ENCODE measurements at regions not wholly inside any gene's neighbourhood (a gene's known extent, or its start where the extent isn't known, plus 50 kb on each side); places are given as distances from the start of the nearest gene placed in this dataset.

GRCh38 chr7:88700725-88701124 lies 58.8 kb upstream of the ZNF804B start:
- ATAC-seq (ENCODE audit: low read depth in 2 of 2) (no peak), DNase-seq (no peak)
- Mint-ChIP-seq H3K9me3 (peaks cover 0 to 2% (median 0%) of the 10 kb centered on the region in 7 donors), H3K4me1 (no peaks in the 10 kb centered on the region), H3K4me3 (no peak overlapping the region), H3K27ac (no peak overlapping the region), H3K36me3 (no peaks in the 10 kb centered on the region), H3K27me3 (no peaks in the 10 kb centered on the region)

DNA sequence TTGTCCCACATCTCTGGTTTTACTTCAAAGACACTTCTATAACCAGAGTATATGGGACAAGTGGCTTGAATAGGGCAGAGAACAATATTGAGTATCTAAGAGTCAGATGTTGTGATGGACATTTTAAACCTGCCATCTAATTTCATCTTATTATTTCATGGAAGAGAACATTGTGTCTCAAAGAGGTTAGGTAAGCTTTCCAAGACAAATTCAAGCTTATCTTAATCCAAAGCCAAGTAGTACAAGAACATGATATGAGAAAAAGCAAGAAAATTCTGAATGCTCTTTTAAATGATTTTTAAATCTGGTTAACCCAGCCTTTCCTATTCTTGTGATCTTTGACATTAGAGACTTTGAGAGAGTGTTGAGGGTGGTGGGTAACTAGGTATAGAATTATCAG lies 65.3 kb upstream of the ZNF804B start:
- peaks cover 0 to 2% (median 0%) of the 10 kb centered on the region in 7 donors for H3K9me3 Mint-ChIP-seq

GRCh38 chr7:88693131-88693530 lies 66.4 kb upstream of the ZNF804B start:
- Mint-ChIP-seq H3K4me1 (no peaks in the 10 kb centered on the region), H3K27me3 (no peaks in the 10 kb centered on the region), H3K9me3 (peaks cover 0 to 2% (median 0%) of the 10 kb centered on the region in 7 donors), H3K27ac (no peak overlapping the region), H3K4me3 (no peak overlapping the region), H3K36me3 (no peaks in the 10 kb centered on the region)
- DNase-seq, result no peak
- ATAC-seq (ENCODE audit: low read depth in 2 of 2), result no peak

More for the DNA sequence above, 65.3 kb upstream of the ZNF804B start:
- H3K27me3 Mint-ChIP-seq, result no peaks in the 10 kb centered on the region
- DNase-seq (no peak), ATAC-seq (ENCODE audit: low read depth in 2 of 2) (no peak)
- no peaks in the 10 kb centered on the region for H3K36me3 Mint-ChIP-seq
- H3K4me1 Mint-ChIP-seq, result no peaks in the 10 kb centered on the region
- H3K4me3 Mint-ChIP-seq, result no peak overlapping the region
- no peak overlapping the region for H3K27ac Mint-ChIP-seq

DNA sequence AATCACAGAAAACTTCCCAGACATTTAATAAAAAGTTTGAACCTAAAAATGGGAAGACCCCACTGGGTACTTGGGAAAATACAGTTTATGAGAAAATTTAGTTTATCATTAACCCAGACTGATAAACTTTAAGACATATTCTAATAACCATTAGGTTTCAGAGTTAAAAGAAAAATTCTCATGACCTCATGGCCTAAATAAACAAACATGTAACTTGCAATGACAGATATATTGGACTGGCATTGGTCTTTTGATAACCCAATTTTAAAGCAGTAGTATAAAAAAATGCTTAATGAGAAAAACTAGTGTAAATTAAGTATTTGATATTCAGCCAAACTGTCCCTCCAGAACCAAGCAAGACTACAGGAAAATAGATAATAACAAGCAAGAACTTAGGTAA lies 67.0 kb upstream of the ZNF804B start:
- Mint-ChIP-seq H3K9me3 (peaks cover 0 to 2% (median 0%) of the 10 kb centered on the region in 7 donors), H3K27ac (no peak overlapping the region), H3K36me3 (no peaks in the 10 kb centered on the region), H3K4me1 (no peaks in the 10 kb centered on the region), H3K4me3 (no peak overlapping the region), H3K27me3 (no peaks in the 10 kb centered on the region)
- no peak for ATAC-seq (ENCODE audit: low read depth in 2 of 2)
- DNase-seq, result no peak

DNA sequence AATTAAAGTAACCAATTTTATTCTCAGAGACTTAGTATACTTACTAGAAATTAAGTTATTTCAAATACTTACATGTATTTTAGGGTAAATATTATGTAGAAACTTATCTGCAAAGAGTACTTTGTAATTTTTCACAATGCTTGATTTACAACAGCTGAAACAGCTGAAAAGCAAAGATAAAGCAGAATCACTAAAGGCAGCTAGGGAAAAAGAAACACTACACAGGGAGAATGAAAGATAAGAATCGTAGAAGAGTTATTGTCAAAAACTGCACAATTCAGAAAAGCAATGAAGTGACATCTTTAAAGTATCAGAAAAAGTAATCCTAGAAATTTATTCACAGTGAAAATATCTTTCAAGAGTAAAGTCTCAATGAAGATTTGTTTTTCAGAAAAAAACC lies 69.7 kb upstream of the ZNF804B start:
- H3K4me3 Mint-ChIP-seq, result no peak overlapping the region
- H3K4me1 Mint-ChIP-seq, result no peaks in the 10 kb centered on the region

DNA sequence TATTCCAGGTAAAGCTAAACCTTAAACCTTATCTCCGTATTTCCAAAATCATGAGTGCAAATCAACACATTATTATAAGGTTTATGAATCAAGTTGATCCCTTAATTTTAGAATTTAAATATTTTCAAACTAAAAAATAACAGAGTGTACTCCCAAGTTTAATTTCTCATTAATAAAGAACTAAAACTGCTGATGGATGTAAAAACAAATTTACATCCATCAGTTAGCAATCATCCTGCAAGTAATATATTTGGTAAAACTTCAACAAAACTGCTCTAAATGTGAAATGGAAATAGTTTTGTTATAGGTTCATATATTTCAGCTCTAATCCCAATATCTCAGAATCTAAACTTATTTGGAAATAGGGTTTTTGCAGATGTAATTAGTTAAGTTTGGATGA lies 71.3 kb upstream of the ZNF804B start:
- no peak for DNase-seq
- ATAC-seq (ENCODE audit: low read depth in 2 of 2), result no peak
- H3K4me1 Mint-ChIP-seq, result no peaks in the 10 kb centered on the region
- H3K27me3 Mint-ChIP-seq, result no peaks in the 10 kb centered on the region
- no peak overlapping the region for H3K4me3 Mint-ChIP-seq
- no peak overlapping the region for H3K27ac Mint-ChIP-seq
- peaks cover 0 to 7% (median 0%) of the 10 kb centered on the region in 7 donors for H3K9me3 Mint-ChIP-seq
- no peaks in the 10 kb centered on the region for H3K36me3 Mint-ChIP-seq

More for the DNA sequence above, 69.7 kb upstream of the ZNF804B start:
- H3K36me3 Mint-ChIP-seq, result no peaks in the 10 kb centered on the region
- peaks cover 0 to 7% (median 0%) of the 10 kb centered on the region in 7 donors for H3K9me3 Mint-ChIP-seq
- no peak for ATAC-seq (ENCODE audit: low read depth in 2 of 2)
- no peaks in the 10 kb centered on the region for H3K27me3 Mint-ChIP-seq
- no peak for DNase-seq
- H3K27ac Mint-ChIP-seq, result no peak overlapping the region

GRCh38 chr7:88686468-88687229 lies 72.9 kb upstream of the ZNF804B start:
- Mint-ChIP-seq H3K4me1 (no peaks in the 10 kb centered on the region), H3K36me3 (no peaks in the 10 kb centered on the region), H3K4me3 (no peak overlapping the region), H3K9me3 (peaks cover 0 to 7% (median 0%) of the 10 kb centered on the region in 7 donors), H3K27me3 (no peaks in the 10 kb centered on the region), H3K27ac (no peak overlapping the region)
- DNase-seq (no peak), ATAC-seq (ENCODE audit: low read depth in 2 of 2) (no peak)

DNA sequence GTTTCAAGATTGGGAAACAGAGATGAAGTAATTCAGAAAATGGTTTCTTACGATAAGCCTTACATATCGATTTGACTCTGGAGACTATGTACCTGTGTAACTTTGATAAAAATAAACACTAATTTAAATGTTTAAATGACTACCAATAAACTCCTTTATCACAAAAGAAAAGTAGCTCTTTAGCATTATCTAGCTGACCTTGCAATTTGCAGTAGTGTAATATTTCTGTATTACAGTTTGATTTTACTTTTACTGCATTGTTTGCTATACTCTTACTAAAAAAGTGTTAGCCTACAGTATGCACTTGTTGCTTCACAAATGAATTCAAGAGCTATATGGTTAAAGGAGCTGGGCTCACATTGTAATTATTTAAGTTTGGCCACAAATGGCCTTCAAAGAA lies 77.8 kb upstream of the ZNF804B start:
- no peak overlapping the region for H3K4me3 Mint-ChIP-seq
- H3K9me3 Mint-ChIP-seq, result peaks cover 0 to 8% (median 0%) of the 10 kb centered on the region in 7 donors
- no peak overlapping the region for H3K27ac Mint-ChIP-seq
- no peaks in the 10 kb centered on the region for H3K27me3 Mint-ChIP-seq
- DNase-seq (no peak), ATAC-seq (ENCODE audit: low read depth in 2 of 2) (no peak)
- no peaks in the 10 kb centered on the region for H3K4me1 Mint-ChIP-seq
- H3K36me3 Mint-ChIP-seq, result no peaks in the 10 kb centered on the region

DNA sequence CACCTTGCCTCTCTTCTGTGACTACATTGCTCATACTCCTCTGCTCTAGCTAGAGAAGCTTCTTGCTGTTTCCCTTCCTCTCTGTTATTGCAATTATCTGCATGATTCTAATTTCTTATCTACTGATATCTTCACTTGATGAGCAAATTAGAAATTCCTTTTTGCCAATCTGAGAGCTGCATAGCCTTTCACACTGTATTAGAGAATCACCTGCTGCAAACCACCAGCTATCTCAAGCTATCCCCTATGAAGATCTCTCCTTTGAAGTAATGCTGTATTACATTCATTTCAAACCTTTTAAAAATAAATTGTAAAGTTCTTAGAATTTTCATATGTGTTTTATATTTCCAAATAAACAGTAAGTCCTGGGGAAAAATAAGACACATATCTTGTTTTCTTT lies 89.0 kb upstream of the ZNF804B start:
- ATAC-seq (ENCODE audit: low read depth in 2 of 2), result no peak
- Mint-ChIP-seq H3K4me3 (no peak overlapping the region), H3K27me3 (no peaks in the 10 kb centered on the region), H3K27ac (no peak overlapping the region), H3K36me3 (no peaks in the 10 kb centered on the region), H3K9me3 (peaks cover 0 to 6% (median 0%) of the 10 kb centered on the region in 7 donors), H3K4me1 (no peaks in the 10 kb centered on the region)
- DNase-seq, result no peak

GRCh38 chr7:88669913-88670312 lies 89.6 kb upstream of the ZNF804B start:
- no peak for ATAC-seq (ENCODE audit: low read depth in 2 of 2)
- H3K27ac Mint-ChIP-seq, result no peak overlapping the region
- no peak for DNase-seq
- H3K4me1 Mint-ChIP-seq, result no peaks in the 10 kb centered on the region
- peaks cover 0 to 6% (median 0%) of the 10 kb centered on the region in 7 donors for H3K9me3 Mint-ChIP-seq
- H3K4me3 Mint-ChIP-seq, result no peak overlapping the region
- no peaks in the 10 kb centered on the region for H3K27me3 Mint-ChIP-seq
- no peaks in the 10 kb centered on the region for H3K36me3 Mint-ChIP-seq

GRCh38 chr7:88668591-88668990 lies 90.9 kb upstream of the ZNF804B start:
- peaks cover 0 to 6% (median 0%) of the 10 kb centered on the region in 7 donors for H3K9me3 Mint-ChIP-seq
- H3K4me1 Mint-ChIP-seq, result no peaks in the 10 kb centered on the region
- no peak for ATAC-seq (ENCODE audit: low read depth in 2 of 2)
- no peak for DNase-seq
- no peak overlapping the region for H3K4me3 Mint-ChIP-seq
- H3K27me3 Mint-ChIP-seq, result no peaks in the 10 kb centered on the region
- H3K27ac Mint-ChIP-seq, result no peak overlapping the region
- no peaks in the 10 kb centered on the region for H3K36me3 Mint-ChIP-seq

GRCh38 chr7:88666626-88667025 lies 92.9 kb upstream of the ZNF804B start:
- Mint-ChIP-seq H3K4me1 (no peaks in the 10 kb centered on the region), H3K27me3 (no peaks in the 10 kb centered on the region), H3K27ac (no peak overlapping the region), H3K36me3 (no peaks in the 10 kb centered on the region), H3K4me3 (no peak overlapping the region), H3K9me3 (peaks cover 0 to 6% (median 0%) of the 10 kb centered on the region in 7 donors)
- DNase-seq (no peak), ATAC-seq (ENCODE audit: low read depth in 2 of 2) (no peak)

DNA sequence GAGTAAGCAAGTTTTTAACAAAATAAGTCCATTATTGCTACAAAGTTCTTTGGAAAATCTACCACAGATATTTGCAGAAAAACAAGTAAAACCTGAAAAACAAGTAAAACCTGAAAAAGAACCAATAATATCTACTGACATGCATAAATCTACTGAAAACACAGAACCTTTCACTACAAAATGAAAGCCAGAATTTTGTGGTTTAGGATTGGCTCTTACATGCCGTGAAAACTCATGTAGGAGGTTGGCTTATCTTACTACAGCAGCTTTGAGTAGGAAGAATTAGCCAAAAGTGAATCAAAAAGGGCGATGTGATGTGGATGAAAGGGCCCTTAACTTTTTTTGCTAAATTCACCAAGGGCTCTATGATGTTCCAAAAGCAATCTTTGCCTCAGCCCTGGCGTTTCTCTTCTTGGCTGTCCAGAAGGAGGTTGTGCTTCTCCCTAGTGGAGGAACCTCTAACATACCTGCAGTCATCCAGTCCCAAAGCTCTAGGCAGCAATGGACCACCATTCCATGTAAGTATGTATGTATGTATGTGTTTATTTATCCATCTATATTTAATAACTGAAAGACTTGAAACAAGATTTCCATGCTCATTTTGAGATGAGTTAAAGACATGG lies 93.5 kb upstream of the ZNF804B start:
- ATAC-seq (ENCODE audit: low read depth in 2 of 2), result no peak
- Mint-ChIP-seq H3K36me3 (no peaks in the 10 kb centered on the region), H3K4me1 (no peaks in the 10 kb centered on the region), H3K27me3 (no peaks in the 10 kb centered on the region), H3K4me3 (no peak overlapping the region), H3K9me3 (peaks cover 0 to 6% (median 0%) of the 10 kb centered on the region in 7 donors), H3K27ac (no peak overlapping the region)
- no peak for DNase-seq

- Mint-ChIP-seq H3K27ac (peak overlapping the region in 1 of 6 donors; percentile 27), H3K4me3 (no peak overlapping the region), H3K9me3 (peaks cover 0 to 3% (median 0%) of the 10 kb centered on the region in 7 donors), H3K36me3 (no peaks in the 10 kb centered on the region), H3K27me3 (no peaks in the 10 kb centered on the region), H3K4me1 (no peaks in the 10 kb centered on the region)
- ATAC-seq (ENCODE audit: low read depth in 2 of 2) (no peak), DNase-seq (no peak)
Measured at GRCh38 chr7:88664630-88665233, 94.8 kb upstream of the ZNF804B start.
